COLO829 (cell line): ENCODE measurements at regions not wholly inside any gene's neighbourhood (a gene's known extent, or its start where the extent isn't known, plus 50 kb on each side); places are given as distances from the start of the nearest gene placed in this dataset.
"Not testable (repeated sequence)": the region's sequence is repeated elsewhere in the genome, so short reads cannot be mapped to it uniquely, and the experiment has no call there.

Experiments
- DNase-seq: peaks from one replicate; pipeline ENCODE4 v3.0.0; 2012; ENCODE audit warnings: low spot score

GRCh38 chr18:29853126-29853525 is 1189.4 kb downstream of the DSC3 start:
- DNase-seq: no peak

GRCh38 chr18:29849144-29849543 is 1193.4 kb downstream of the DSC3 start:
- DNase-seq: no peak

GRCh38 chr18:29841631-29842030 is 1200.9 kb downstream of the DSC3 start:
- no peak for DNase-seq

GRCh38 chr18:29840089-29840488 is 1202.5 kb downstream of the DSC3 start:
- peak; percentile 5 for DNase-seq

GRCh38 chr18:29838961-29839360 is 1203.6 kb downstream of the DSC3 start:
- DNase-seq: not testable (repeated sequence)

- DNase-seq: no peak
These were observed 1204.0 kb downstream of the DSC3 start for GRCh38 chr18:29838556-29838955.

GRCh38 chr18:29823671-29824070 is 1218.9 kb downstream of the DSC3 start:
- no peak for DNase-seq

GRCh38 chr18:29821544-29821943 is 1221.0 kb downstream of the DSC3 start:
- DNase-seq: no peak

GRCh38 chr18:29811519-29811918 is 1231.0 kb downstream of the DSC3 start:
- no peak for DNase-seq

GRCh38 chr18:29780816-29781215 is 1261.7 kb downstream of the DSC3 start:
- no peak for DNase-seq

- DNase-seq: no peak
These were observed 1263.4 kb downstream of the DSC3 start for GRCh38 chr18:29779096-29779495.

GRCh38 chr18:29753379-29753778 is 1289.2 kb downstream of the DSC3 start:
- DNase-seq: no peak

GRCh38 chr18:29749704-29750103 is 1292.8 kb downstream of the DSC3 start:
- no peak for DNase-seq

- DNase-seq: no peak
These were observed 1301.1 kb downstream of the DSC3 start for GRCh38 chr18:29741461-29741860.

GRCh38 chr18:29737620-29738019 is 1304.9 kb downstream of the DSC3 start:
- no peak for DNase-seq

GRCh38 chr18:29737190-29737589 is 1305.4 kb downstream of the DSC3 start:
- DNase-seq: no peak

- DNase-seq: no peak
These were observed 1312.5 kb downstream of the DSC3 start for GRCh38 chr18:29730073-29730472.

- DNase-seq: no peak
These were observed 1315.9 kb downstream of the DSC3 start for GRCh38 chr18:29726646-29727045.

- DNase-seq: not testable (repeated sequence)
These were observed 1319.1 kb downstream of the DSC3 start for GRCh38 chr18:29723486-29723885.

GRCh38 chr18:29715960-29716359 is 1326.6 kb downstream of the DSC3 start:
- not testable (repeated sequence) for DNase-seq

GRCh38 chr18:29712785-29713184 is 1329.8 kb downstream of the DSC3 start:
- no peak for DNase-seq

- DNase-seq: no peak
These were observed 1330.6 kb downstream of the DSC3 start for GRCh38 chr18:29711932-29712331.

GRCh38 chr18:29693334-29693733 is 1349.2 kb downstream of the DSC3 start:
- no peak for DNase-seq

GRCh38 chr18:29681578-29681977 is 1361.0 kb downstream of the DSC3 start:
- no peak for DNase-seq
